BLaER1 (cell line): ENCODE measurements at regions not wholly inside any gene's neighbourhood (a gene's known extent, or its start where the extent isn't known, plus 50 kb on each side); places are given as distances from the start of the nearest gene placed in this dataset.

Experiments
- H3K27ac ChIP-seq: shearing (Covaris generic); formaldehyde crosslinking; 2 replicates; pipeline ENCODE4 v1.8.1; 2022
- H3K27me3 ChIP-seq: shearing (Covaris generic); formaldehyde crosslinking; 2 replicates; pipeline ENCODE4 v1.8.1; 2022
- H3K36me3 ChIP-seq: shearing (Covaris generic); formaldehyde crosslinking; 2 replicates; pipeline ENCODE4 v1.8.1; 2022
- H3K4me1 ChIP-seq: shearing (Covaris generic); formaldehyde crosslinking; 2 replicates; pipeline ENCODE4 v1.8.1; 2022
- H3K4me2 ChIP-seq: shearing (Covaris generic); formaldehyde crosslinking; 2 replicates; pipeline ENCODE4 v1.8.1; 2022
- H3K4me3 ChIP-seq: shearing (Covaris generic); formaldehyde crosslinking; 2 replicates; pipeline ENCODE4 v1.8.1; 2022
- H3K9ac ChIP-seq: shearing (Covaris generic); formaldehyde crosslinking; 2 replicates; pipeline ENCODE4 v1.8.1; 2022
- H3K9me3 ChIP-seq: shearing (Covaris generic); formaldehyde crosslinking; 2 replicates; pipeline ENCODE4 v1.8.1; 2022
- H4K20me1 ChIP-seq: shearing (Covaris generic); formaldehyde crosslinking; 2 replicates; pipeline ENCODE4 v1.8.1; 2022
- Cebpa-rat ChIP-seq: shearing (Covaris generic); IDR thresholded peaks from 2 replicates; pipeline ENCODE4 v1.8.1; 2022

DNA sequence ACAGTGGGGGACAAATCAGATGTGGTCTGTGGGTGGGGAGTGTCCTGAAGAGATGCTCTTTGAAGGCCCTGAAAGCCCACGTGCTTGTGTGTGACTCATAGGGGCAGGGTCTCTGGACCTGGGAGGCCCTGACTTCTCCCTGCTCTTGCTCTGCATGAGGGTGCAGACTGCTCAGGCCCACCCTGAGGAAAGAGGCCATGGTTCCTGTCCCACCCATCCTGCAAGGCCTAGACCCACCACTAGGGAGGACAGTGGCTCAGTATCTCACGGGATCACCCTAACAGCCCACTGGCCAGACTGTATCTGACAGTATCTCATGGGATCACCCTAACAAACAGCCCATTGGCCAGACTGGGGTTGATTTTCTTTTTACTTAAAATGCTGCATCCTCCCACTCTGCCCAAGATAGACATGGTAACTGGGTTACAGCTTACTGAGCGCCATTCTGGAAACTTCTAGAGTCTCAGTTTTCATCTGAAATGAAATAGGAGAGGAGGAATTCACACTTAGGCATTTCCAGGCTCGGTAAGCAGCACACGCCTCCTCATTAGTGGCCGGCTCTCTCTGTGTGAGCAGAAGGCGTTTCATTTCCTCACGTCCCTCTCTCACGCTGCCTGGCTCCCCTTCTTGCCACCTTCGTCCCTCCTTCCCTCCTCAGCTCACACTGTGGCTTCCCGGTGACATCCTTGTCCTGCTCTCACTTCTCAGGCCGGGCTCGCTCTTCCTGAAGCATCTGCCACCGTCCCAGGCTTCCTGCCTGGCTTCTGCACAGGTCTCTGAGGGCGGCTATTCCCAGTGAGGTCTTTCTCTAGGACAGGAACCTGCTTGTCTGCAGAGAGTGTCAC is 242.6 kb downstream of the GLRX3 start:
- H3K9ac ChIP-seq = no peak overlapping the region
- no peak overlapping the region for H3K4me3 ChIP-seq
- no peaks in the 10 kb centered on the region for H4K20me1 ChIP-seq
- H3K36me3 ChIP-seq = no peaks in the 10 kb centered on the region
- H3K4me2 ChIP-seq = no peak overlapping the region
- peaks cover 12% of the 10 kb centered on the region; the same call in 1 of the 2 replicates for H3K9me3 ChIP-seq
- no peaks in the 10 kb centered on the region for H3K27me3 ChIP-seq
- H3K4me1 ChIP-seq = peaks cover 8% of the 10 kb centered on the region
- H3K27ac ChIP-seq = no peak overlapping the region
- no peak for TF ChIP-seq Cebpa-rat

DNA sequence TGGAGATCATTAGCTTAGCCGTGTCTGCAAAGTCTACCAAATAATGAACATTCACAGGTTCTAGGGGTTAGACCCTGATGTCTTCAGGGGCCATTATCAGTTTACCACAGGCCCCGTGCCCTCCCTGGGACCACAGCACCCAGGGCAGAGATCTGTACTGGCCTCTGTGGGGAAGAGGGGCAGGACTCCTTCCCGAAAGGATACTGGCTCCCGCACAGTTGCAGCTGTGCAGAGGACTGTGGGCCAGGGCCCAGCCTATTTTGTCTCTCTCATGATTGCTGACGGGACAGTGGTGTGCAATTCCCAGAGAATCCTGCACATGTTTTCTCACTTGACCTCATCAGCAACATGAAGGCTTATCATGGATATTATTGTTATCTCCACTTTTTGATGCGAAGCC is 243.9 kb downstream of the GLRX3 start:
- Histone ChIP-seq H3K4me1 (no peaks in the 10 kb centered on the region), H3K4me3 (no peak overlapping the region), H3K27me3 (no peaks in the 10 kb centered on the region), H3K9ac (no peak overlapping the region), H3K36me3 (no peaks in the 10 kb centered on the region), H4K20me1 (no peaks in the 10 kb centered on the region), H3K27ac (no peak overlapping the region), H3K9me3 (peaks cover 16% of the 10 kb centered on the region), H3K4me2 (no peak overlapping the region)
- no peak for TF ChIP-seq Cebpa-rat

DNA sequence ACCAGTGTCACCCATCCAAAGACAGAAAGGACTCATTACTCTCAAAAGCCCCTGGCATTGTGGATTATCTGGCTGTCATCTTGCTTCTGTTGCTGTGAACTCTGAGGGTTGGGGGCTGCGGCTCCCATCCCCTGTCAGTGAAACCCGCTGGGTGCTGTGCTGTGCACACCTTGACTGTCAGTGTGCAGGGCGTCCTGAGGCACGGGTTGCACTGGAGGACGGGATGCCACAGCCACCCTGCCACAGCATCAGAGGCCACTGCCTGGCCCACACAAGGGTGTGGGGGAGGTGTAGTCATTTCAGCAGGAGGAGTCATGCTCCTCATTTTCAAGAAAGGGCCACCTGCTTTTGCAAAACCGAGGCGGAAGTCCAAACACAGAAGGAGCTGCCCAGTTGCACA is 245.8 kb downstream of the GLRX3 start:
- Histone ChIP-seq H3K9ac (no peak overlapping the region), H3K27ac (no peak overlapping the region), H3K36me3 (no peaks in the 10 kb centered on the region), H3K4me2 (no peak overlapping the region), H3K4me3 (no peak overlapping the region), H3K27me3 (no peaks in the 10 kb centered on the region), H3K4me1 (no peaks in the 10 kb centered on the region), H3K9me3 (peaks cover 4% of the 10 kb centered on the region; the same call in 1 of the 2 replicates), H4K20me1 (no peaks in the 10 kb centered on the region)
- TF ChIP-seq Cebpa-rat = no peak

DNA sequence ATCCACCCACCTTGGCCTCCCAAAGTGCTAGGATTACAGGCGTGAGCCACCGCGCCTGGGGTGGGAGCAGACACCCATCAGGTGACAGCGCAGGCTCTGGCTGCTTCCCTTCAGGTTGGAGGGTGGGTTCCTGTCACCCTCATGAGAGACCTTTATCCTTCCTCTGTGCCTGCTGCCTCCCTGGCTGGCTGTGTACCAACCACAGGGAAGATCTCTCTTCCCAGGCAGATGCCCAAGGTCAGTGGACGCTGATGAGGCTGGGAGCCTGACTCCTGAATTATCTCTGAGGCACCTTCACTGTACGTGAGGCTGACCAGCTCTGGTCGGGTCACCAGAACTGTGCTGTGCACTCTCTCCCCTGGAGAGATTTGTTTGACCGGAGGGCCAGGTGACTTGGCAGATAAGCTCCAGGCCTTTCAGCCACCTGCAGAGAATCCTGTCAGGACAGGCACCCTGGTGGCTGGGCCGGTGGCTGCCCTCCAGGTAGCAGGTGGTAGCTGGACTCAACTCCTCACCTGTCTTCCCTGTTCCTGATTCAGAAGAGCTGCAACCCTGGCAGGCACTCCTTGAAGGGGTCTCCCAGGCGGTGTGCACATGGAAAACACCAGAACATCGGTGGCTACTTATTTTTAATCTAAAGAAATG is 251.9 kb downstream of the GLRX3 start:
- Histone ChIP-seq H3K9me3 (peaks cover 17% of the 10 kb centered on the region), H3K36me3 (no peaks in the 10 kb centered on the region)
- TF ChIP-seq Cebpa-rat = no peak

DNA sequence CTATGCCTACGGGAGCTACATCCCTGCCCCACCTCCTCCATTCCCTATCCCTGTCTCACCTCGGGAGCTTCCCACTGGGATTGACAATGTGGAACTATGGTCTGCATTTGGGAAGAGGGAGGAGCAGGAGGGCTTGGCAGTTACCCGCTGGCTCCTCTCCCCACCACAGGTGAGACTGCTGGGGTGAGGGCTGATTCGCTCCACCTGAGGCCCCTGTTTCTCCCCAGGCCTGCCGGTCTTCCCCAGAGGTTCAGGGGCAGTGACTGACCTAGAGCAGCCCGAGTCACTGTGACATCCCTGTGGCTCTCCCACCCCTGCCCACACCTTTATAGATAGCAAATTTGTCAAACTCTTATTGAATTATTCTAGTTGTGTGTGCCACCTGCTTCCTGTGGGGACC is 252.6 kb downstream of the GLRX3 start:
- no peak overlapping the region for H3K9ac ChIP-seq
- H3K4me1 ChIP-seq = no peaks in the 10 kb centered on the region
- no peak for TF ChIP-seq Cebpa-rat
- H3K4me3 ChIP-seq = no peak overlapping the region
- H3K27ac ChIP-seq = no peak overlapping the region
- no peak overlapping the region for H3K4me2 ChIP-seq
- no peaks in the 10 kb centered on the region for H4K20me1 ChIP-seq
- no peaks in the 10 kb centered on the region for H3K27me3 ChIP-seq
- H3K36me3 ChIP-seq = no peaks in the 10 kb centered on the region
- peaks cover 24% of the 10 kb centered on the region for H3K9me3 ChIP-seq

More for the DNA sequence above, 251.9 kb downstream of the GLRX3 start:
- Histone ChIP-seq H3K27me3 (no peaks in the 10 kb centered on the region), H3K4me2 (no peak overlapping the region), H3K9ac (no peak overlapping the region), H4K20me1 (no peaks in the 10 kb centered on the region), H3K4me3 (no peak overlapping the region), H3K4me1 (no peaks in the 10 kb centered on the region), H3K27ac (no peak overlapping the region)

DNA sequence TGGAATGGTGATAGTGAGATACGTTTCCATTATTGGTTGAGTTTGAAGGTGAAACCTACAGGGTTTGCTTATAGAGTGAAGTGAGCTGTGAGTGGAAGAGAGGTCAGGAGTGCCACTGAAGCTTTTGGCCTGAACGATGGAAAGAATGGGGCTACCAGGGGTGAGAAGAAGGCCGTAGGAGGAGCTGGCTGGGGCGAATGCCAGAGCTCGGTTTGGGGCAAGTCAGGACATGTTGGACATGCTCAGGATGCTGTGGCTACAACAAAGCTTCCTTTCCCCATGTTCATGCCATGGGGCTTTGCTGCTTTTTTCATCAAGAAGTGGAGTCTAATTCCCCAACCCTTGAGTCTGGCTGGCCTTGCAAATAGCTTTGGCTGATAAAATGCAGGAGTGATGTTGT is 253.7 kb downstream of the GLRX3 start:
- Histone ChIP-seq H3K9me3 (peaks cover 31% of the 10 kb centered on the region), H3K27me3 (no peaks in the 10 kb centered on the region), H3K4me2 (no peak overlapping the region), H3K36me3 (no peaks in the 10 kb centered on the region), H3K4me3 (no peak overlapping the region), H3K27ac (no peak overlapping the region), H3K4me1 (no peaks in the 10 kb centered on the region), H3K9ac (no peak overlapping the region), H4K20me1 (no peaks in the 10 kb centered on the region)
- TF ChIP-seq Cebpa-rat = no peak

DNA sequence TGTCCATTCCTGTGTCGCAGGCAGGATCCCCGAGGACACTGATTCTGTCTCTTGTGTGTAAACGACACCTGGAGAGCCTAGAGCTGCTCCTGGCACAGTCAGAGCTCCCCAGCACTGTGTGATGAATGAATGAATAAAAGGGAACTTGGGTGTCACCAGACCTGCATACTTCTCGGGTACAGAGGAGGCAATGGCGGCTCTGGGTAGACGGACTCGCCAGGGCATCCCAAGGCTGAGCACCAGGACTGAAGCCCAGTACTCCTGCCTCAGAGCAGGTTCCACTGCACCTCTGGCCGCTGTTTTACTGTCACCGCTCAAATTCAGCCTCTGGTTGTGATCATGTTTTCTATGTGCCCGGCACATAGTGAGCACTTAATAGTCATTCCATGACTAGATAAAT is 255.8 kb downstream of the GLRX3 start:
- H3K27ac ChIP-seq = no peak overlapping the region
- no peak overlapping the region for H3K4me2 ChIP-seq
- no peak overlapping the region for H3K9ac ChIP-seq
- TF ChIP-seq Cebpa-rat = no peak
- peaks cover 52% of the 10 kb centered on the region for H3K9me3 ChIP-seq
- no peaks in the 10 kb centered on the region for H4K20me1 ChIP-seq
- no peak overlapping the region for H3K4me3 ChIP-seq
- H3K36me3 ChIP-seq = no peaks in the 10 kb centered on the region
- H3K4me1 ChIP-seq = no peaks in the 10 kb centered on the region
- H3K27me3 ChIP-seq = no peaks in the 10 kb centered on the region

DNA sequence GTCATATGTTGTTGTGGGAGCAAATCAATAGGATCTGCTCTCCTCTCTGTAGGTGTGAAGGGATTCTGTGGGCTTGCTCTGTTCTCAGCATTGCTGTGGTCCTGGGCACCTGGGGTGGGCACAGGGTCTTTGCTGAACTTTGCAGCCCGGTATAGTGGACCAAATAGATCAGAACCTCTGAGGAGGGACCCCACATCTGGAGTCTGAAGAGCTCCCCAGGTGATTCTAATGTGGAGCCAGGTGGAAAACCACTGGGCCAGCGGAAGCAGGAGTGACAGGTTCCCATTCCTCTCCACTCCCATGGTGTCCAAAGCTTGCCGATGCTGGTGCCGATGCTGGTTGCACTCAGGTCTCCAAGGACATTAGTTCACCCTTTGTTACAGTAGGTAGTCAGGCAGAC is 257.2 kb downstream of the GLRX3 start:
- TF ChIP-seq Cebpa-rat = no peak
- Histone ChIP-seq H3K9me3 (peaks cover 56% of the 10 kb centered on the region), H4K20me1 (no peaks in the 10 kb centered on the region), H3K27ac (no peak overlapping the region), H3K4me3 (no peak overlapping the region), H3K9ac (no peak overlapping the region), H3K4me2 (no peak overlapping the region), H3K27me3 (no peaks in the 10 kb centered on the region), H3K36me3 (no peaks in the 10 kb centered on the region), H3K4me1 (no peaks in the 10 kb centered on the region)

DNA sequence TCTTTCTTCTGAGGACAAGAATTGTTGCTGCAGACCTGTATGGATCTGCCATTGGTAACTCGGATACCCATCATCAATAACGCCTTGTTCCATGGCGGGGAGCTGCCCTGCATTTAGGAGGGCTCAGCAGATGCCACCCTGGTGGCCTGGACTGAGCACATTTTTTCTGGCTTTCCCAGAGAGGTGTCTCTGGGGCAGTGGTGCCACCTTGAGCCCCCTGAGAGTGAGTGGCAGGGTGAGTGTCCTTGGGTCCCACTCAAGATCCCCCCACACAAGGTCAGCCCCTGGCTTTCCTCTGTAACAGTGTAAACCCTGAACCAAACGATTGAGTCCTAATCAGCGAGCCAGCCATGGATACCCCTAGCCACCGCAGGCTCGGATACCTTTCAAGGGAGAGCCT is 258.6 kb downstream of the GLRX3 start:
- no peaks in the 10 kb centered on the region for H3K4me1 ChIP-seq
- H3K4me2 ChIP-seq = no peak overlapping the region
- H3K9ac ChIP-seq = no peak overlapping the region
- H3K9me3 ChIP-seq = peaks cover 61% of the 10 kb centered on the region
- H3K27me3 ChIP-seq = no peaks in the 10 kb centered on the region
- H3K36me3 ChIP-seq = no peaks in the 10 kb centered on the region
- H4K20me1 ChIP-seq = no peaks in the 10 kb centered on the region
- no peak for TF ChIP-seq Cebpa-rat
- no peak overlapping the region for H3K4me3 ChIP-seq
- no peak overlapping the region for H3K27ac ChIP-seq

DNA sequence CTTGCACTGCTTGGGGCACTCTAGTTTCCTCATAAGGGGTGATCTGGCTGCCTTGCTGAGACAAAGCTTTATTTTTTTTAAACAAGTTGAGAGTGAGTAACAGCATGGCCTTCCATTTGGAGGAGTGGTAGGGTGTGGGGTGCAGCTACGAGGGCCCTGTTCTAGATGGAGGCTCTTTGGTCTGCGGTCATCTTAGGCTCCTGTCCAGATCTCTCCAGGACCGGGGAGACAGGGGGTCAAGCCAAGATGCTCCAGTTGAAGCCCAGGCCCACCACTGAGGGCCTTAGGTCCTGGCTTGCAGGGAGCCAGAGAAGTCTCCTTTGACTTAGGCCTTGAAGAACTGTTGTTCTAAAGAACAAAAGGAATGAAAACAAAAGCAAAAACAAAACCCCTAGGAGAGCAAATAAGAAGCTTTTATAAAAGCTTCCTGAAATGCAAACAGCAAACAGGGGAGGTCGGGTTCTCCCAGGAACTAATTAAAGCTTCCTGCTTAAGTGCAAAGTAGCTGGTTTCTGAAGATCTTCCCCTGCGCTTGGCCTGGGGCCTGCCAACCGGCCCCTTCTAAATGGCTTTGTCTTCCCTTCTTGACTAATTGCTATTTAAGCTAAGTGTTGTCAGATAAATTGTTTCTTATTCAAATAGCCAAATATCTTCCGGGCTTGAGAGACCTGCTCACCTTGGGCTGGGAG is 259.2 kb downstream of the GLRX3 start:
- peaks cover 61% of the 10 kb centered on the region for H3K9me3 ChIP-seq
- H3K4me3 ChIP-seq = no peak overlapping the region
- no peaks in the 10 kb centered on the region for H3K27me3 ChIP-seq
- H3K27ac ChIP-seq = no peak overlapping the region
- no peaks in the 10 kb centered on the region for H4K20me1 ChIP-seq
- no peak overlapping the region for H3K4me2 ChIP-seq
- no peak for TF ChIP-seq Cebpa-rat
- no peaks in the 10 kb centered on the region for H3K4me1 ChIP-seq
- no peak overlapping the region for H3K9ac ChIP-seq
- no peaks in the 10 kb centered on the region for H3K36me3 ChIP-seq
